HEK293 (cell line): ENCODE measurements at regions not wholly inside any gene's neighbourhood (a gene's known extent, or its start where the extent isn't known, plus 50 kb on each side); places are given as distances from the start of the nearest gene placed in this dataset.

Source experiments
- CTCF ChIA-PET: fragments of 350-600 bp; formaldehyde crosslinking; extraction: SDS; loops from one replicate; lab custom pipeline; 2021; ENCODE audit warnings: antibody characterized with exemption; lab: Yijun Ruan, JAX
- POLR2A ChIA-PET: fragments of 300-600 bp; formaldehyde crosslinking; extraction: SDS; loops from one replicate; lab custom pipeline; 2020; ENCODE audit warnings: antibody characterized with exemption, inconsistent platforms; lab: Yijun Ruan, JAX
- H3K27ac ChIP-seq: fragments of 200-500 bp; sonication (Bioruptor generic); 2 replicates; pipeline ENCODE4 v1.5.1; 2014; ENCODE audit warnings: low read depth, low read length, control low read depth, inconsistent platforms; ENCODE audit errors: extremely low read depth
- H3K36me3 ChIP-seq, 2 experiments: fragments of 200-500 bp in 1 of 2; sonication (Bioruptor generic) in 1 of 2; 1 replicate in 1 of 2; 2 replicates in 1 of 2; pipeline ENCODE4 v1.5.1; 2014 to 2017; ENCODE audit warnings: inconsistent platforms in 2 of 2, low read length in 2 of 2; ENCODE audit not compliant: control insufficient read depth in 2 of 2, insufficient read depth in 1 of 2
- H3K4me1 ChIP-seq: fragments of 200-500 bp; sonication (Bioruptor generic); 2 replicates; pipeline ENCODE4 v1.5.1; 2014; ENCODE audit warnings: mild to moderate bottlenecking, low read length, inconsistent platforms; ENCODE audit not compliant: control insufficient read depth, insufficient read depth
- H3K4me3 ChIP-seq: 2 replicates; pipeline ENCODE4 v1.5.1; 2011; ENCODE audit warnings: low read depth, mild to moderate bottlenecking, control low read depth, low read length, moderate library complexity
- H3K9me3 ChIP-seq: fragments of 200-500 bp; sonication (Bioruptor generic); 2 replicates; pipeline ENCODE4 v1.5.1; 2014; ENCODE audit warnings: low read depth, low read length, inconsistent platforms; ENCODE audit not compliant: control insufficient read depth, insufficient read depth
- ELK4 ChIP-seq: IDR thresholded peaks from 2 replicates; pipeline ENCODE4 v1.6.1; 2011; ENCODE audit warnings: mild to moderate bottlenecking, low read depth, low read length, borderline replicate concordance
- GLI2 ChIP-seq: fragments of 450-650 bp; formaldehyde crosslinking; IDR thresholded peaks from 2 replicates; pipeline ENCODE4; 2017; ENCODE audit warnings: missing biosample characterization, missing genetic modification characterization, low read depth, borderline replicate concordance
- HOXA7 ChIP-seq: sonication (generic); formaldehyde crosslinking; IDR thresholded peaks from 2 replicates; pipeline ENCODE4 v1.8.1; 2022; ENCODE audit warnings: missing genetic modification reagents, borderline replicate concordance
- HOXD13 ChIP-seq: sonication (generic); formaldehyde crosslinking; IDR thresholded peaks from 2 replicates; pipeline ENCODE4 v1.8.0; 2022; ENCODE audit warnings: missing genetic modification reagents, borderline replicate concordance
- ZBTB26 ChIP-seq: fragments of 450-650 bp; formaldehyde crosslinking; optimal IDR thresholded peaks from 2 replicates; pipeline ENCODE3; 2016; ENCODE audit warnings: missing biosample characterization, mild to moderate bottlenecking, missing genetic modification characterization
- ZBTB7A ChIP-seq: fragments of 450-650 bp; formaldehyde crosslinking; IDR thresholded peaks from 2 replicates; pipeline ENCODE4 v1.5.1; 2016; ENCODE audit warnings: low read depth, missing biosample characterization, missing genetic modification characterization
- ZFP3 ChIP-seq: fragments of 450-650 bp; formaldehyde crosslinking; IDR thresholded peaks from 2 replicates; pipeline ENCODE4 v1.5.1; 2016; ENCODE audit warnings: low read depth, missing biosample characterization, missing genetic modification characterization
- ZNF112 ChIP-seq: fragments of 450-650 bp; formaldehyde crosslinking; IDR thresholded peaks from 2 replicates; pipeline ENCODE4 v1.5.0; 2017; ENCODE audit warnings: missing biosample characterization, missing genetic modification characterization
- ZNF18 ChIP-seq: fragments of 450-650 bp; formaldehyde crosslinking; IDR thresholded peaks from 2 replicates; pipeline ENCODE4 v1.5.1; 2016; ENCODE audit warnings: missing biosample characterization, missing genetic modification characterization
- ZNF239 ChIP-seq: fragments of 450-650 bp; formaldehyde crosslinking; IDR thresholded peaks from 2 replicates; pipeline ENCODE4 v1.5.1; 2016; ENCODE audit warnings: missing biosample characterization, missing genetic modification characterization
- ZNF514 ChIP-seq: fragments of 450-650 bp; formaldehyde crosslinking; IDR thresholded peaks from 2 replicates; pipeline ENCODE4 v1.5.1; 2016; ENCODE audit warnings: missing biosample characterization, missing genetic modification characterization
- ZNF529 ChIP-seq: fragments of 450-650 bp; formaldehyde crosslinking; IDR thresholded peaks from 2 replicates; pipeline ENCODE4 v1.5.1; 2017; ENCODE audit warnings: missing genetic modification characterization, missing biosample characterization; ENCODE audit not compliant: insufficient replicate concordance
- ZNF76 ChIP-seq: fragments of 450-650 bp; formaldehyde crosslinking; IDR thresholded peaks from 2 replicates; pipeline ENCODE4; 2016; ENCODE audit warnings: low read depth, missing biosample characterization, missing genetic modification characterization, borderline replicate concordance
- ZNF791 ChIP-seq: fragments of 450-650 bp; formaldehyde crosslinking; IDR thresholded peaks from 2 replicates; pipeline ENCODE4 v1.5.1; 2016; ENCODE audit warnings: missing biosample characterization, missing genetic modification characterization
- TF ChIP-seq, protein P1 (sequence below): fragments of 450-650 bp; formaldehyde crosslinking; IDR thresholded peaks from 2 replicates; pipeline ENCODE4 v1.5.0; 2017; ENCODE audit warnings: missing biosample characterization, missing genetic modification characterization, borderline replicate concordance
- TF ChIP-seq, protein P2 (sequence below): fragments of 450-650 bp; formaldehyde crosslinking; IDR thresholded peaks from 2 replicates; pipeline ENCODE4 v1.5.1; 2017; ENCODE audit warnings: missing biosample characterization, mild to moderate bottlenecking, missing genetic modification characterization, moderate library complexity

- ChIA-PET CTCF (interaction anchor here (0.6 kb wide), 1 partner anchor 264 kb away, joined by 3 read pairs; no protein-coding TSS in a partner anchor), POLR2A (no interaction called here)
- TF ChIP-seq ELK4: no peak
- TF ChIP-seq ZNF239 (tag by site-specific recombination): no peak
- TF ChIP-seq ZNF112 (tag by site-specific recombination): no peak
- TF ChIP-seq ZNF529 (tag by site-specific recombination): no peak
- no peak for TF ChIP-seq ZBTB26
- no peak for TF ChIP-seq ZBTB7A
- no peaks in the 10 kb centered on the region for H3K9me3 ChIP-seq
- no peak overlapping the region for H3K27ac ChIP-seq
- no peaks in the 10 kb centered on the region for H3K36me3 ChIP-seq
- no peaks in the 10 kb centered on the region for H3K4me1 ChIP-seq
- no peak overlapping the region for H3K4me3 ChIP-seq
Measured at GRCh38 chr18:68532328-68532885, 182.5 kb downstream of the TMX3 start.

DNA sequence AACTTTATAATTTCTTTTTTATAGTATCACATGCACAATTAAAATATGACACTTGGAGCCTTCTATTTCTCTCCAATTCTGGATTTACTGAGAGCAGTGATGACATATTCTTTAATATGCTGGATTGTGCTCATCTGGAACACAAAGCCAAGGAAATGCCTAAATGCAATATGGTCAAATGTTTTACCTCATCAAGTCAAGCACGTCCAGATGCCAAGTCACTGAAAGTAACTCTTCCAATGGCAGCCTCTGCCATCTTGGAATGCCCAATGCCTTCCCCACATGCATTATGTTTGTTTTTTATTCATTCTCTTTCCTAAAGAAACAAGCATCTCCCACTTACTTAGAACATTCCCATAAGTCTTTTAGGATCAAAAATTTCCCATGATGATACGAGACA lies 189.8 kb downstream of the TMX3 start:
- CTCF ChIA-PET: no interaction called here
- POLR2A ChIA-PET: no interaction called here
- H3K36me3 ChIP-seq: no peaks in the 10 kb centered on the region
- no peak overlapping the region for H3K4me3 ChIP-seq
- H3K27ac ChIP-seq: no peak overlapping the region
- no peaks in the 10 kb centered on the region for H3K9me3 ChIP-seq
- no peak for TF ChIP-seq ZNF514 (tag by site-specific recombination)
- H3K4me1 ChIP-seq: no peaks in the 10 kb centered on the region

GRCh38 chr18:68520406-68521075 lies 194.4 kb downstream of the TMX3 start:
- TF ChIP-seq ZFP3 (tag by site-specific recombination): no peak
- TF ChIP-seq ZNF76: no peak
- TF ChIP-seq, protein P1, sequence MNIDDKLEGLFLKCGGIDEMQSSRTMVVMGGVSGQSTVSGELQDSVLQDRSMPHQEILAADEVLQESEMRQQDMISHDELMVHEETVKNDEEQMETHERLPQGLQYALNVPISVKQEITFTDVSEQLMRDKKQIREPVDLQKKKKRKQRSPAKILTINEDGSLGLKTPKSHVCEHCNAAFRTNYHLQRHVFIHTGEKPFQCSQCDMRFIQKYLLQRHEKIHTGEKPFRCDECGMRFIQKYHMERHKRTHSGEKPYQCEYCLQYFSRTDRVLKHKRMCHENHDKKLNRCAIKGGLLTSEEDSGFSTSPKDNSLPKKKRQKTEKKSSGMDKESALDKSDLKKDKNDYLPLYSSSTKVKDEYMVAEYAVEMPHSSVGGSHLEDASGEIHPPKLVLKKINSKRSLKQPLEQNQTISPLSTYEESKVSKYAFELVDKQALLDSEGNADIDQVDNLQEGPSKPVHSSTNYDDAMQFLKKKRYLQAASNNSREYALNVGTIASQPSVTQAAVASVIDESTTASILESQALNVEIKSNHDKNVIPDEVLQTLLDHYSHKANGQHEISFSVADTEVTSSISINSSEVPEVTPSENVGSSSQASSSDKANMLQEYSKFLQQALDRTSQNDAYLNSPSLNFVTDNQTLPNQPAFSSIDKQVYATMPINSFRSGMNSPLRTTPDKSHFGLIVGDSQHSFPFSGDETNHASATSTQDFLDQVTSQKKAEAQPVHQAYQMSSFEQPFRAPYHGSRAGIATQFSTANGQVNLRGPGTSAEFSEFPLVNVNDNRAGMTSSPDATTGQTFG (tag by site-specific recombination): no peak
- no peak for TF ChIP-seq HOXA7 (CRISPR knock-in tag)
- TF ChIP-seq, protein P2, sequence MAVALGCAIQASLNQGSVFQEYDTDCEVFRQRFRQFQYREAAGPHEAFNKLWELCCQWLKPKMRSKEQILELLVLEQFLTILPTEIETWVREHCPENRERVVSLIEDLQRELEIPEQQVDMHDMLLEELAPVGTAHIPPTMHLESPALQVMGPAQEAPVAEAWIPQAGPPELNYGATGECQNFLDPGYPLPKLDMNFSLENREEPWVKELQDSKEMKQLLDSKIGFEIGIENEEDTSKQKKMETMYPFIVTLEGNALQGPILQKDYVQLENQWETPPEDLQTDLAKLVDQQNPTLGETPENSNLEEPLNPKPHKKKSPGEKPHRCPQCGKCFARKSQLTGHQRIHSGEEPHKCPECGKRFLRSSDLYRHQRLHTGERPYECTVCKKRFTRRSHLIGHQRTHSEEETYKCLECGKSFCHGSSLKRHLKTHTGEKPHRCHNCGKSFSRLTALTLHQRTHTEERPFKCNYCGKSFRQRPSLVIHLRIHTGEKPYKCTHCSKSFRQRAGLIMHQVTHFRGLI (tag by site-specific recombination): no peak
- TF ChIP-seq ZNF18 (tag by site-specific recombination): no peak
- TF ChIP-seq GLI2 (tag by site-specific recombination): no peak
- no peak for TF ChIP-seq ZNF791 (tag by site-specific recombination)
- TF ChIP-seq HOXD13 (CRISPR knock-in tag): no peak
- ChIA-PET CTCF (no interaction called here), POLR2A (no interaction called here)
- H3K36me3 ChIP-seq: no peaks in the 10 kb centered on the region
- no peak overlapping the region for H3K4me3 ChIP-seq
- H3K4me1 ChIP-seq: no peaks in the 10 kb centered on the region
- H3K9me3 ChIP-seq: no peaks in the 10 kb centered on the region
- H3K27ac ChIP-seq: no peak overlapping the region
